ENCODE measurements at regions not wholly inside any gene's neighbourhood (a gene's known extent, or its start where the extent isn't known, plus 50 kb on each side); places are given as distances from the start of the nearest gene placed in this dataset.

DNA sequence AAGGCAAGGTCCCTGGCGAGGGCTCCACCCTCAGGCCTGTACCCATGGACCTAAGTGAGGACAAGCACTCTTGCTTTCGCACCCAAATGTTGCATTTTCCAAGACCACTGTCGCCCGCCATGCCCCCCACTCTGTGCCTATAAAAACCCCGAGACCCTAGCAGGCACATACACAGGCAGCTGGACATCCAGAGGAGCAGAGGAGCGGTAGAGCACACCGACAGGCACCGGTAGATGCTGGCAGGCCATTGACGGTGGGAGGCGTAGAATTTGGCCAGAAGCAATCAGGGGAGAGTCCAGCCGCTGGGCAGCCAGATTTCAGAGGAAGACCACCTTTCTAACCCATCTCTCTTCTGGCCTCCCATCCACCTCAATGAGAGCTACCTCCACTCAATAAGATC lies 715.2 kb upstream of the AADAT start:
- Histone ChIP-seq H3K4me3 (replicated peaks; ENCODE audit: insufficient read depth, low read length) (no peak overlapping the region), H3K27me3 (ENCODE audit: insufficient read depth, poor library complexity, severe bottlenecking) (no peaks in the 10 kb centered on the region), H3K27ac (replicated peaks) (no peak overlapping the region)
- TF ChIP-seq GABPA (IDR thresholded peaks at IDR 0.05; ENCODE audit: low read depth) (no peak), SPI1 (IDR thresholded peaks at IDR 0.05; ENCODE audit: borderline replicate concordance, low read depth) (no peak), POLR2AphosphoS5 (IDR thresholded peaks at IDR 0.05; ENCODE audit: low read depth) (no peak), CTCF (IDR thresholded peaks at IDR 0.05; ENCODE audit: insufficient read depth, low read length) (no peak), REST (IDR thresholded peaks at IDR 0.05; ENCODE audit: insufficient replicate concordance, low read depth) (no peak)
- DNase-seq (ENCODE audit: low read depth in 1 of 2, low spot score in 1 of 2), result no peak

DNA sequence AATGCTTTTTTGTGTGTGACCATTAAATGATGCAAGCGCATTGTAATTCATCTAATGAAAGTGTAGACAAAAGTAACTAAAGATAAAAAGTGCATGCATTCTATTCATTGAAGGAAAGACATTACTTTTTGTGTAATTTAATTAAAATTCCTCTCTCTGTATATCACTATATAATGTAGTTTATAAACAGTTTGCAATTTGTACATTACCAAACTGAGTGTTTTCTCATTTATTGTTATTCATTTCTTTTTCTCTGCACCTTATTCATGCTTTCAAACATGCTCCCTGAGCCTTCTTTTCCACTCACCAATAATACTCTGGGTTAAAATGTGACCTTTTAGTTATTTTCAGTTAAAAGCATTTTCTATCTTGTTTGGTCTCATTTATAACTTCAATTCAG lies 713.7 kb upstream of the AADAT start:
- H3K4me3 ChIP-seq (replicated peaks; ENCODE audit: insufficient read depth, low read length), result no peak overlapping the region
- no peak for TF ChIP-seq REST (IDR thresholded peaks at IDR 0.05; ENCODE audit: insufficient replicate concordance, low read depth)
- no peak for TF ChIP-seq SPI1 (IDR thresholded peaks at IDR 0.05; ENCODE audit: borderline replicate concordance, low read depth)
- TF ChIP-seq GABPA (IDR thresholded peaks at IDR 0.05; ENCODE audit: low read depth), result no peak
- no peaks in the 10 kb centered on the region for H3K27me3 ChIP-seq (ENCODE audit: insufficient read depth, poor library complexity, severe bottlenecking)
- no peak overlapping the region for H3K27ac ChIP-seq (replicated peaks)
- DNase-seq (ENCODE audit: low read depth in 1 of 2, low spot score in 1 of 2), result no peak

DNA sequence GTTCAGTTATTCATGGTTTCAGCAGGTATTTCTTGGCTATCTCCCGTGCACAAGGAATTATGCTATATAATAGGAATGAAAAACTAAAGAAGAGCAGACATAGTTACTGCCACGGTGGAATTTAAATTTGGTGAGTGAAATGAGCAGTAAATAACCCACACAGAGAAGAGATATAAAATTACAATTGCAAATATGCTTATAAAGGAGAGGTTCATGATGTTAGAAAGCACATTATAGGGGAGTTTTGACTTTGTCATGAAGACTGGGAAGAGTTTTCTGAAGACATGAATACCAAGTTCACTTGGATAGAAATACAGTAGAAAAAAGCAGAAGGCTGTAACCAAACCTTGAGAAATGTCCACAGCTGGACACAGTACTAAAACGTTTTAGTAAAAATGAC lies 712.0 kb upstream of the AADAT start:
- H3K27me3 ChIP-seq (ENCODE audit: insufficient read depth, poor library complexity, severe bottlenecking), result no peaks in the 10 kb centered on the region
- H3K27ac ChIP-seq (replicated peaks), result no peak overlapping the region
- TF ChIP-seq REST (IDR thresholded peaks at IDR 0.05; ENCODE audit: insufficient replicate concordance, low read depth) (no peak), SPI1 (IDR thresholded peaks at IDR 0.05; ENCODE audit: borderline replicate concordance, low read depth) (no peak), GABPA (IDR thresholded peaks at IDR 0.05; ENCODE audit: low read depth) (no peak), POLR2AphosphoS5 (IDR thresholded peaks at IDR 0.05; ENCODE audit: low read depth) (no peak), CTCF (IDR thresholded peaks at IDR 0.05; ENCODE audit: insufficient read depth, low read length) (no peak)
- no peak overlapping the region for H3K4me3 ChIP-seq (replicated peaks; ENCODE audit: insufficient read depth, low read length)
- no peak for DNase-seq (ENCODE audit: low read depth in 1 of 2, low spot score in 1 of 2)

GRCh38 chr4:170794525-170794924 lies 704.8 kb upstream of the AADAT start:
- Histone ChIP-seq H3K27ac (replicated peaks) (no peak overlapping the region), H3K27me3 (ENCODE audit: insufficient read depth, poor library complexity, severe bottlenecking) (no peaks in the 10 kb centered on the region), H3K4me3 (replicated peaks; ENCODE audit: insufficient read depth, low read length) (no peak overlapping the region)
- DNase-seq (ENCODE audit: low read depth in 1 of 2, low spot score in 1 of 2), result no peak
- no peak for TF ChIP-seq SPI1 (IDR thresholded peaks at IDR 0.05; ENCODE audit: borderline replicate concordance, low read depth)
- no peak for TF ChIP-seq GABPA (IDR thresholded peaks at IDR 0.05; ENCODE audit: low read depth)
- no peak for TF ChIP-seq CTCF (IDR thresholded peaks at IDR 0.05; ENCODE audit: insufficient read depth, low read length)
- TF ChIP-seq REST (IDR thresholded peaks at IDR 0.05; ENCODE audit: insufficient replicate concordance, low read depth), result no peak
- no peak for TF ChIP-seq POLR2AphosphoS5 (IDR thresholded peaks at IDR 0.05; ENCODE audit: low read depth)

Measured in HL-60 (cell line).